HPDE6-E6E7 (cell line): ENCODE measurements at regions not wholly inside any gene's neighbourhood (a gene's known extent, or its start where the extent isn't known, plus 50 kb on each side); places are given as distances from the start of the nearest gene placed in this dataset.
"Not testable (repeated sequence)": the region's sequence is repeated elsewhere in the genome, so short reads cannot be mapped to it uniquely, and the experiment has no call there.

Experiments used
- DNase-seq: peaks from one replicate; pipeline ENCODE4 v3.0.0; 2011; ENCODE audit warnings: missing footprints; ENCODE audit errors: extremely low spot score

DNA sequence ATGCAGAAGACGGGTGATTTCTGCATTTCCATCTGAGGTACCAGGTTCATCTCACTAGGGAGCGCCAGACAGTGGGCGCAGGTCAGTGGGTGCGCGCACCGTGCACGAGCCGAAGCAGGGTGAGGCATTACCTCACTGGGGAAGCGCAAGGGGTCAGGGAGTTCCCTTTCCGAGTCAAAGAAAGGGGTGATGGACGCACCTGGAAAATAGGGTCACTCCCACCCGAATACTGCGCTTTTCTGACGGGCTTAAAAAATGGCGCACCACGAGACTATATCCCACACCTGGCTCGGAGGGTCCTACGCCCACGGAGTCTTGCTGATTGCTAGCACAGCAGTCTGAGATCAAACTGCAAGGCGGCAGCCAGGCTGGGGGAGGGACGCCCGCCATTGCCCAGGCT is 1246.0 kb upstream of the PABPC4L start:
- not testable (repeated sequence) for DNase-seq

DNA sequence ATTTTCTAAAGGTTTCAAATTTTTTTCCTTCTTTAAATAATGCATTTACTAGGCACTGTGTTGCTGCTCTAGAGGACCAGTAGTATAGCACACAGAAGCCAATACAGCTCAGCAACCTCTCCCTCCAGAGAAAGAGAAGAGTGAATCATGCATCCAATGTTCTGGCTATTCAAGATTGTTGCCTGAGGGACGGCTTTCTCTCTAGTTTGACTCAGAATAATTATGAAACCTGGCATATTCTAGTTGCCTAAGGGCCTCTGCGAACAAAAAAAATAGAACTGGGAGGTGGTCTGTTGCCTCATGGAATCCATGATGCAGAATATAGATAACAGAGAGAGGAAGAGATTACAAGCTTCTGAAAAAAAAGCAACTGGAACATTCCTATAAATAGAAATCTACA is 1233.3 kb upstream of the PABPC4L start:
- peak; percentile 31 for DNase-seq

GRCh38 chr4:135429528-135429927 is 1227.9 kb upstream of the PABPC4L start:
- DNase-seq: no peak

GRCh38 chr4:135418353-135418752 is 1216.8 kb upstream of the PABPC4L start:
- DNase-seq: peak; percentile 13

DNA sequence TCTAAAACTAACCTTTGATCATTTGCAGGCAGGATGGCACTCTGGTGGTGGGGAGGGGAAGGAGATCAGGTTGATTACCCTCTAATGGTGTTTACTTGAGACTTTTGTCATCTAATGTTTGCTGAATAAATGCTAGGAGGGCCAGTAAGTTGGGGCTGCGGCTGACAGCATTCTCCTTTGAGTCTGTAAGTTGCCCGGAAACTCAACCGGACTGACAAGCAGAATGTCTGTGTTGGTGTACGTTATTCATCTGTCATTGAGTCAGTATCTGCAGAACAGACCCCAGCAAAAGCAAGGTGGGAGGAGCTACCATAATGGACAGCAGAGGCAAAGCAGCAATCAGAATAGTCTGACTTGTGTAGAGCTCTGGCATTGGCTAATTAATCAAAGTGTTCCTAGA is 1210.6 kb upstream of the PABPC4L start:
- no peak for DNase-seq

DNA sequence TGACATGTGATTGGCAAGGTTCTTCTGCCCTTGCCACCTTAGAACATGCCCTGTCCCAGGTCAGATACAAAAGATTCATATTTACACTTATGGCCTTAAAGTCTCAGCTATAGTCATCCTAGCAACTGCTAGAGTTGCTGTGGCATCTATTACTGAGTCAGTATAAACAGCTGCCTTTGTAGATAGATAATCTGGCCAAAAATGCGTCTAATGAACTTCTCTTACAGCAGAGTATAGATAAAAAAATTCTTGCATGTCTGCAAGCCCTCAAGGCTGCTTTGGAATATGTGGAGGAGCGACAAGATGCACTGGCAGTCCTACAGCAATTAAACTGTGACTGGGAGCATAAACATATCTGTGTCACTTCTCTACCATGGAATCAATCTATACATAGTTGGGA is 1209.7 kb upstream of the PABPC4L start:
- no peak for DNase-seq

GRCh38 chr4:135409261-135409660 is 1207.7 kb upstream of the PABPC4L start:
- DNase-seq: not testable (repeated sequence)

- DNase-seq: no peak
Measured at GRCh38 chr4:135408109-135408508, 1206.5 kb upstream of the PABPC4L start.

- not testable (repeated sequence) for DNase-seq
Measured at GRCh38 chr4:135406597-135406996, 1205.0 kb upstream of the PABPC4L start.

DNA sequence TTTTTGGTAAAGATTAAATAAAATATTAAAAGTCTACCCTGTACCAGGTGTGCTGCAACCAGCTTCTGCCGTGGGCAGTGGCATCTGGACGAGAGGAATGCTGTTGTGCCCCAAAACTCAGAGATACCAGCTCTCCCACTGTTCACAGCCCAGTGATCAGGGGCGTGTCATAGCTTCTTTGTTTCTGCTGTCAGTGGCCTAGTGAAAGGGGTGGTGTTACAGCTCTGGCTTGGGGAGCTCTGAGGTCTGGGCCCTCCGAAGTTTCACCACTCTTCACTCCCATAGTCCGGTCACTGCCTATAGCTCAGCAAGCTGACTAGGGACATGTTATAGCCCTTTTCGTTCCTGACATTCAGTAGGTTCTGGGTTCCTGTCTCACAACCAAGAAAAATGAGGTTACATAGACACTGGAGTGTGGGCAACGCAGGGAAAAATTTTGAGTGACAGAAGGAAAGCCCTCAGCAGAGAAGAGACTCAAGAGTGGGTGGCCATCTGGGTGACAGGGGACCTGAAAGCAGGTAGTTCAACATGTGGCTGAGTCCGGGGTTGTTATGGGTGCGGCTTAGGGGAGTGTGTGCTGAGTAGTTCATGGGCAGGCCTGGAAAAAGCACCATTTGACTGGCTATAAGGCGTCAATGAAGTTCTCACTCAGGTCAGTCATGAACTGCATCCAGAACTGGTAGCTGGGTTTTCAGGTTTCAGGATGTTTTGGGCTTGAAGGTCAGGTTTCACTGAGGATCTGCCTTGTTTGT is 1184.4 kb upstream of the PABPC4L start:
- DNase-seq: no peak

- no peak for DNase-seq
Measured at GRCh38 chr4:135383356-135384288, 1182.0 kb upstream of the PABPC4L start.

DNA sequence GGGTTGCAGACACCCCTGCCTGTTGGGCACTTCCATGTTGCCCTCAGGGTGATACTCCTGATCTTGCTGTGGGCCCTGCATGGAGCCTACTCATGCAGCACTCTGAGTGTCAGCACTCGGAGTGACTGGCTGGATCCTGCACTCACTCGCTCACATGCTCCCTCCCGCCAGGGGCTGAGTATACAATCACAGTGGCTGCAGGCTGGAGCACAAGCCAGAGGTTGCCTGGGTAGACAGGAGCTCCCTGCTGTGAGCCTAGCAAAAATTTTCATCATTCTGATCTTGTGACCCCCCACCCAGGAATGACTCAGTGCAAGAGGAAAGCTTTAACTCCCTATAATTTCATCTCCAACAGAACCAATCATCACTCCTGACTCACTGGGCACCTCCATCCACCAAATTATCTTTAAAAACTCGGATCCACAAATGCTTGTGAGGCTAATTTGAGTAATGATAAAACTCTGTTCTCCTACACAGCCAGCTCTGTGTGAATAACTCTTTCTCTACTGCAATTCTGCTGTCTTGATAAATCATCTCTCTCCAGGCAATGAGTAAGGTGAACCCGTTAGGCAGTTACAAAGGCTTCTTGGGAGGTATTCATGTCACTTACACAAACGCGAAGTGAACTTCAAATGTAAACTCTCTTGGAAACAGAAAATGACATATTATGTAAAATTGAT is 1180.8 kb upstream of the PABPC4L start:
- no peak for DNase-seq

DNA sequence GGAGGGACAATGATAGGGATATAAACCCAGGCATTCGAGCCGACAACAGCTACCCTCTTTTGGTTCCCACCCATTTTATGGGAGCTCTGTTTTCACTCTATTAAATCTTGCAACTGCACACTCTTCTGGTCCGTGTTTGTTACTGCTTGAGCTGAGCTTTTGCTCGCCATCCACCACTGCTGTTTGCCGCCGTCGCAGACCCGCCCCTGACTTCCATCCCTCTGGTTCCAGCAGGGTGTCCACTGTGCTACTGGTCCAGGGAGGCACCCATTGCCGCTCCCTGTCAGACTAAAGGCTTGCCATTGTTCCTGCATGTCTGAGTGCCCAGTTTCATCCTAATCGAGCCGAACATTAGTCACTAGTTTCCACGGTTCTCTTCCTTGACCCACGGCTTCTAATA is 1170.5 kb upstream of the PABPC4L start:
- DNase-seq: no peak

DNA sequence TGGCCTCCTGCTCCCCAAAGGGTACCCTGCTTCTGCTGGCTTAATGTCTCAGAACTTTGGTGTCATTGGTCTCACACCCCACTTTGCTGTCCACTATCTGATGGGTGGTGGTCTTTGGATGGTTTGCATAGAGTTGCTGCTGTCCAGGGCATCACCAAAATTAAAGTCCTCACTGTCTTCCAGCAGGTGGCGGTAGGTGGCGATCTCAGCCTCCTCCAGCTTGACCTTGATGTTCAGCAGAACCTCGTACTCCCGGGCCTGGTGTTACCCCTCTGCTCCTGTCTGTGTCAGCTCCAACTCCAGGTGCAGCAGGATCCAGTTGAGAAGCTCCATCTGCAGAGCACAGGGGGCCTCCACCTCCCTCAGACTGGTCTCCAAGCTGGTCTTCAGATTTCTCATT is 1169.5 kb upstream of the PABPC4L start:
- no peak for DNase-seq

DNA sequence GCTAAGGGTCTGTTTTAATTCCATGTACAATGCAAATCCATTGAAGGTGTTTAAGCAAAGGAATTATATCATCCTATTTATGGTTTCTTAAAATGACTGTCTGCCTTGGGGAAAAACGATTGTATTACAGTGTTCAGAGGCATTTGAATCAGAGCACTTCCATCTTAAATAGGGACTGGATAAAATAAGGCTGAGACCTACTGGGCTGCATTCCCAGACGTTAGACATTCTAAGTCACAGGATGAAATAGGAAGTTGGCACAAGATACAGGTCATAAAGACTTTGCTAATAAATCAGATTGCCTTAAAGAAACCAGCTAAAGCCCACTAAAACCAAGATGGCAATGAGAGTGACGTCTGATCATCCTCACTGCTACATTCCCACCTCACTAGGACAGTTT is 1167.2 kb upstream of the PABPC4L start:
- no peak for DNase-seq

DNA sequence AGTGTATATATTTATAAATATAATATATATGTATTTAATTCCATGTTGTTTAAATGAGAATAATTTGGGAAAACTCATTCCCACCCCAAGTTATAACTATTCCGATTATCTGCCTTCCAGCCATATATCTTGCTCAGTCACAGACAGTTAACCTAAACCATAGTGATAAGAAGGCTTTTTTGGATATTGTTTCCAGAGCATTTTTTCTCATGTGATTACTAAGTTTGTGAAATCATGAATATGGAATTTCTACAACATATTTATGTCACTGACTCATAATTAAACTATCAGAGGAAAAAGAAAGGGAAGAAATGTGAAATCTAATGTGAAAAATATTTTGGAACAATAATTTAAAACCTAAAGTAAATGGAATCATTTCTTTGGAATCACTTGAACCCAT is 1163.5 kb upstream of the PABPC4L start:
- DNase-seq: no peak

DNA sequence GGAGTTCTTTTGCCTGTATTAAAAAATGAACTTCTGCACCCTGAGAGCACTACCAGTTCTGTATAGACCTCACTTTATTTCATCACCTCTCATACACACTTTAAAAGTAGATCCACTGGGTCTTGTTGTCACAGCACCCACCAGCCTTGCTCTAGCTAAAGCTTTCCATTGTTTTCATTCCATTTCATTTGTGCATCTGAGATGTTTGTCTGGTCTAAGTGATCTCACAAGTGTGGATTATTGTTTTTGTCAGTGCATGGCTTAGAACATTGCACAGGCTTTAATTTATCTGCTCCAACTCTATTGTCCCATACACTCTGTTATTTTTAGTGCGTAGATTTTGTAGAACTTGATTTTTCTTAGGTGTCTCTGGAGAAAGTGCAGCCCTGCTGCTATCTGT is 1157.5 kb upstream of the PABPC4L start:
- DNase-seq: no peak

DNA sequence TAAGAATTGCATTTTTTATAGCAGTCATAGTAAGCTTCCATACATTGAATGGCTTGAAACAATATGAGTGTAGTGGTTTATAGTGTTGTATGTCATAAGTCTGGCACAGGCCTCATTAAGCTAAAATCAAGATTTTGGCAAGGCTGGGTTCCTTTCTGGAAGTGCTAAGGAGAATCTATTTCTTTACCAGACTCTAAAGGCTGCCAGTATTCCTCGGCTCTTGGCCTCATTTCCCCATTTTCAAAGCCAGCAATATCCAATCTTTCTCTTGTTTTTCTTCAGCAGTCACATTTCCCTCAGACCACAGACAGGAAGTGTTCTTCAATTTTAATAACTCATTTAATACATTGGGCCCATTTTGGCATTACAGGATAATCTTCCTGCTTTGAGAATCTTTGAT is 1155.5 kb upstream of the PABPC4L start:
- no peak for DNase-seq

DNA sequence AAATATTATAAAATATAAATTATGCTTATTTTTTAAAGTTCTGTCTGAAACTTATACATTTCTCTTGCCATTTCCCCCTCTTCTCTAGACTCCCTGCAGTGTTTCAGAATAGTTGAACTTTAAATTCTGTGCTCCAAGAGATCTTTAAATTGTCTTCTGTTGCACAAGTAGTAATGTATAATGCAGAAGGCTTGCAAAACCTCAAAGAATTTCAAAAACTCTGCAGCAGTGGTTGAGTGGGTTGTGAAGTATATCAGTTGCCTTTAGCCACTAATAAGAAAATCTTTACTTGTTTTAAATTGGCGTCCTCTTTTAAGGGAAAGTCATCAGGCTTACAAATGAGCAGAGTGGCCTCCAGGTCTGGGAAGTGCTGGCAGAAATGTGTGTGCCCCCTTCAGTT is 1153.3 kb upstream of the PABPC4L start:
- DNase-seq: no peak

DNA sequence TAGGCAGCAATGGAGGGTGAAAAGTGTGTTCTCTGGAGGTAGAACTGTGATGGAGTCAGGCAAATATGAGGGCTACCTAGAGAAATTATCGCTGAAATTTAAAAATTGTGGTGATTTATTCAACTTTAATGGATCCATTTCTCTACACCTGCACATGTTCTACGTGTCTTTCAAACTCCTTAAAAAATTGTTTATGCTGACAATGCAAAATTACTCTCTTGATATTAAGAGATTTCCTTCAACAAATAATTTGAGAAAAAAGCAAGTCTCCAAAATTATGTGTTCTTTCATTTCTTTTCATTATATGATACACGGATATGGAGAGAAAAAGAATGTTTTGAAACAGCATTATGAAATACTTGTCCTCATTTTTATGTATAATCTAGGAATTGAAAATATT is 1151.4 kb upstream of the PABPC4L start:
- no peak for DNase-seq

DNA sequence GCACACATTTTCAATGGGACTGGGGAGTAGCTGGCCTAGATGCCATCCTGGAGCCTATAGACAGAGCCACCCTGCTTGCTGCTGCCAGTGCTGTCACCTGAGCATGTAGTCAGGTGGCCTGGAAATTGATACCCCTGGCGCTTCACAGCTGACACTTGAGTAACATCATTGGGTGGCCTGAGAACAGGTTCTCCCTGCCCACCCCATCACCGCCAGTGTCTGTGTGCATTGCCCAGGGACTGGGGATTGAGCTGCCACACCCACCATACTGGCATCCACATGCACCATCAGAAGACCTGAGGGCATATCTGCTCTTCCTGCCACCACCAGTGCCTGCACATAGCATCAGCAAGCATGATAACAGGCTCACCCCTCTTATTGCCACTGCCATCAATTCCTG is 1142.9 kb upstream of the PABPC4L start:
- no peak for DNase-seq

DNA sequence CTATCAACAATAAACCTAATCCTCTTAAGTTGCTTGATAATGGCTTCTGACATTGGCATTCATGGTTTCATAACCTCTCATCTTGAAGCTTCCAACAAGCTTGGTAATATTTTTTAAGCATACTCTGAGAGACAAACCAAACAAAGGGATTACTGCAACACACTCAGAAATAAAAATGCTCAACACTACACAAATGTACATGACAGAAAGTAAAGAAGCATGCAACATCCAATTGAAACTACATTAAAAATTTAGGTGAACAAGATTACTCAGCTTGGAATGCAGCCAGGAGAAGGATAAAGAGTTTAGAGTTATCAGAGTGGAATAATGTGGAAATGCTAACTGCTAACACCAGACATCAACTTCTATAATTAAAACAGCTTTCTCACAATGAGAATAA is 1136.6 kb upstream of the PABPC4L start:
- no peak for DNase-seq
